HepG2 (cell line): ENCODE measurements at regions not wholly inside any gene's neighbourhood (a gene's known extent, or its start where the extent isn't known, plus 50 kb on each side); places are given as distances from the start of the nearest gene placed in this dataset.

ENCODE experiments used
- ATAC-seq: fragments of 200-7000 bp; cut with Tn5 transposase; 3 replicates; pipeline ENCODE4 v1.9.1; 2020; ENCODE audit warnings: mild to moderate bottlenecking, moderate library complexity
- BruUV-seq: library from RNA; stranded (reverse); fragments of 400-500 nt; replicated peaks from 2 replicates; lab custom pipeline; 2021; lab: Mats Ljungman, UMichigan
- CTCF ChIA-PET: fragments of 300-600 bp; formaldehyde crosslinking; extraction: SDS; loops from one replicate; lab custom pipeline; 2021; ENCODE audit warnings: low total read pairs, inconsistent platforms, low intra/inter-chr PET ratio; lab: Yijun Ruan, JAX
- POLR2A ChIA-PET: fragments of 350-600 bp; sonication (Branson Sonifier 250); formaldehyde crosslinking; loops from one replicate; lab custom pipeline; 2020; ENCODE audit warnings: antibody characterized with exemption, inconsistent platforms; lab: Yijun Ruan, JAX
- DNase-seq: peaks from one replicate; pipeline ENCODE4 v3.0.0-alpha.2; 2015; ENCODE audit warnings: low spot score
- FAIRE-seq: peaks from 3 replicates; lab custom pipeline; 2011; peaks lifted over from hg19 to GRCh38; lab: Jason Lieb, UNC
- H2AFZ ChIP-seq: one replicate; pipeline ENCODE4 v1.6.1; 2011; ENCODE audit warnings: low read length, inconsistent platforms
- H3K27ac ChIP-seq: fragments of 300-600 bp; 3 replicates; pipeline ENCODE4 v1.8.0; 2011; ENCODE audit warnings: mixed run types, mild to moderate bottlenecking, mixed read lengths, low read length, inconsistent platforms; ENCODE audit not compliant: insufficient read depth; ENCODE audit errors: extremely low read length
- H3K27me3 ChIP-seq, 2 experiments: fragments of 200-600 bp in 1 of 2; 2 replicates in 1 of 2; 3 replicates in 1 of 2; pipeline versions ENCODE4 v1.6.0 to v1.8.0; 2011; ENCODE audit warnings: low read length in 2 of 2, mild to moderate bottlenecking in 2 of 2, moderate library complexity in 2 of 2, inconsistent platforms in 1 of 2; ENCODE audit not compliant: insufficient read depth in 2 of 2, control insufficient read depth in 1 of 2
- H3K36me3 ChIP-seq, 2 experiments: fragments of 200-600 bp in 1 of 2; replicated peaks in 1 of 2; 2 replicates in 1 of 2; 3 replicates in 1 of 2; pipeline versions ENCODE4 v1.5.1 to v1.8.0; 2011; ENCODE audit warnings: low read length in 2 of 2, inconsistent platforms in 1 of 2; ENCODE audit not compliant: insufficient read depth in 2 of 2, control insufficient read depth in 1 of 2
- H3K4me1 ChIP-seq: 2 replicates; pipeline ENCODE4 v1.5.1; 2012; ENCODE audit warnings: low read length, inconsistent platforms; ENCODE audit not compliant: insufficient read depth
- H3K4me2 ChIP-seq: 2 replicates; pipeline ENCODE4 v1.6.0; 2011; ENCODE audit warnings: low read depth, low read length, inconsistent platforms
- H3K4me3 ChIP-seq, 3 experiments: fragments of 200-600 bp in 1 of 3; sonication (generic), shearing (Covaris generic) in 1 of 3; replicated peaks in 1 of 3; 2 replicates each; pipeline ENCODE4 v1.5.1; 2011 to 2016; ENCODE audit warnings: low read length in 3 of 3, inconsistent platforms in 2 of 3, low read depth in 2 of 3, mild to moderate bottlenecking in 2 of 3, control low read depth in 1 of 3, mixed read lengths in 1 of 3; ENCODE audit not compliant: insufficient read depth in 1 of 3
- H3K79me2 ChIP-seq: one replicate; pipeline ENCODE4 v1.6.1; 2011; ENCODE audit warnings: low read length, inconsistent platforms; ENCODE audit not compliant: insufficient read depth
- H3K9ac ChIP-seq: 2 replicates; pipeline ENCODE4 v1.6.0; 2011; ENCODE audit warnings: mild to moderate bottlenecking, low read depth, low read length, inconsistent platforms; ENCODE audit not compliant: insufficient read depth
- H3K9me3 ChIP-seq: 2 replicates; pipeline ENCODE4 v1.5.1; 2012; ENCODE audit warnings: mild to moderate bottlenecking, low read length
- H4K20me1 ChIP-seq: 2 replicates; pipeline ENCODE4 v1.6.0; 2011; ENCODE audit warnings: inconsistent platforms, mild to moderate bottlenecking, low read length, moderate library complexity; ENCODE audit not compliant: insufficient read depth
- ELK4 ChIP-seq: sonication (generic); formaldehyde crosslinking; IDR thresholded peaks from 2 replicates; pipeline ENCODE4 v1.9.0; 2021; ENCODE audit warnings: missing genetic modification reagents, borderline replicate concordance
- MATR3 ChIP-seq: sonication (generic); formaldehyde crosslinking; IDR thresholded peaks from 2 replicates; pipeline ENCODE4 v1.4.0; 2020; ENCODE audit warnings: missing genetic modification reagents
- SALL1 ChIP-seq: sonication (generic); formaldehyde crosslinking; IDR thresholded peaks from 2 replicates; pipeline ENCODE4 v1.8.0; 2022; ENCODE audit warnings: mild to moderate bottlenecking, missing genetic modification reagents
- TEAD2 ChIP-seq: sonication (generic); formaldehyde crosslinking; IDR thresholded peaks from 2 replicates; pipeline ENCODE4 v1.9.0; 2021; ENCODE audit warnings: missing genetic modification reagents
- TERF1 ChIP-seq: sonication (generic); formaldehyde crosslinking; IDR thresholded peaks from 2 replicates; pipeline ENCODE4 v1.8.0; 2022; ENCODE audit warnings: mild to moderate bottlenecking, missing genetic modification reagents, moderate library complexity
- THYN1 ChIP-seq: sonication (generic); formaldehyde crosslinking; IDR thresholded peaks from 2 replicates; pipeline ENCODE4 v1.8.1; 2023; ENCODE audit warnings: low read depth, mild to moderate bottlenecking, moderate library complexity, missing genetic modification reagents, borderline replicate concordance
- ZFP36 ChIP-seq: fragments of 150-350 bp; IDR thresholded peaks from 2 replicates; pipeline ENCODE4 v1.6.1; 2018; ENCODE audit warnings: borderline replicate concordance, low read length, low read depth; ENCODE audit not compliant: partially characterized antibody
- ZFP82 ChIP-seq: sonication (generic); formaldehyde crosslinking; IDR thresholded peaks from 2 replicates; pipeline ENCODE4 v1.5.1; 2020; ENCODE audit warnings: mild to moderate bottlenecking, missing genetic modification reagents, borderline replicate concordance
- ZMYM2 ChIP-seq: sonication (generic); formaldehyde crosslinking; IDR thresholded peaks from 2 replicates; pipeline ENCODE4 v1.8.0; 2022; ENCODE audit warnings: mild to moderate bottlenecking, missing genetic modification reagents
- ZNF17 ChIP-seq: sonication (generic); formaldehyde crosslinking; IDR thresholded peaks from 2 replicates; pipeline ENCODE4 v1.5.0; 2020; ENCODE audit warnings: mild to moderate bottlenecking, missing genetic modification reagents
- ZNF629 ChIP-seq: sonication (generic); formaldehyde crosslinking; conservative IDR thresholded peaks from 2 replicates; pipeline ENCODE4 v1.5.0; 2020; ENCODE audit warnings: missing genetic modification reagents
- ZNF703 ChIP-seq: sonication (generic); formaldehyde crosslinking; IDR thresholded peaks from 2 replicates; pipeline ENCODE4 v1.5.1; 2020; ENCODE audit warnings: missing genetic modification reagents, mild to moderate bottlenecking, moderate library complexity, borderline replicate concordance
- ZNF891 ChIP-seq: sonication (generic); formaldehyde crosslinking; IDR thresholded peaks from 2 replicates; pipeline ENCODE4 v1.5.0; 2020; ENCODE audit warnings: mild to moderate bottlenecking, missing genetic modification reagents
- in situ Hi-C: cut with HindIII; loops from 2 replicates; pipeline ENCODE4 v1.10.0; 2017; ENCODE audit warnings: low pct_unique_long_range_greater_than_20kb; ENCODE audit not compliant: extremely low pct_ligation_motif_present
- intact Hi-C: fragments of 100-400 bp; cut with micrococcal nuclease; formaldehyde crosslinking; loops from one replicate; pipeline ENCODE4 v1.10.0; 2022; ENCODE audit not compliant: unreplicated experiment

GRCh38 chr3:66104535-66104934, 65.8 kb upstream of the MAGI1 start:
- Histone ChIP-seq H3K36me3 (no peaks in the 10 kb centered on the region), H2AFZ (no peak overlapping the region), H3K4me1 (no peaks in the 10 kb centered on the region), H3K27me3 (0 out of 5 replicates have a peak, but pooled peaks cover 0 to 2% of the 10 kb centered on the region in 2 experiments), H3K79me2 (no peaks in the 10 kb centered on the region), H4K20me1 (no peaks in the 10 kb centered on the region), H3K4me2 (no peak overlapping the region), H3K4me3 (no peak overlapping the region), H3K27ac (no peak overlapping the region), H3K9ac (no peak overlapping the region), H3K9me3 (no peaks in the 10 kb centered on the region)
- TF ChIP-seq TERF1 (CRISPR knock-in tag), result no peak
- TF ChIP-seq ZFP82, result no peak
- no peak for TF ChIP-seq THYN1 (CRISPR knock-in tag)
- TF ChIP-seq ZFP36, result no peak
- no peak for TF ChIP-seq ZMYM2 (CRISPR knock-in tag)
- TF ChIP-seq ZNF703 (CRISPR knock-in tag), result no peak
- TF ChIP-seq ELK4, result no peak
- no peak for TF ChIP-seq ZNF17
- no peak for TF ChIP-seq TEAD2 (CRISPR knock-in tag)
- TF ChIP-seq MATR3 (CRISPR knock-in tag), result no peak
- no peak for TF ChIP-seq ZNF629
- no peak for TF ChIP-seq ZNF891
- TF ChIP-seq SALL1 (CRISPR knock-in tag), result no peak
- in situ Hi-C loops, result no loop called here
- no peak for DNase-seq
- ATAC-seq, result no peak
- CTCF ChIA-PET, result no interaction called here
- BruUV-seq, result no TSS peak
- intact Hi-C loops, result no loop called here
- FAIRE-seq, result no peak
- POLR2A ChIA-PET, result no interaction called here
